NCI-H2171 treated with DMSO at 0.1 percent for 48 hours (cell line): ENCODE measurements at regions not wholly inside any gene's neighbourhood (a gene's known extent, or its start where the extent isn't known, plus 50 kb on each side); places are given as distances from the start of the nearest gene placed in this dataset.
"Not testable (repeated sequence)": the region's sequence is repeated elsewhere in the genome, so short reads cannot be mapped to it uniquely, and the experiment has no call there.

Experiments
- DNase-seq: peaks from one replicate; lab custom pipeline; 2025; lab: John Stamatoyannopoulos, UW

- DNase-seq = no peak
Measured at GRCh38 chr5:90285581-90285980, 124.0 kb downstream of the CETN3 start.

GRCh38 chr5:90284375-90284774 lies 125.2 kb downstream of the CETN3 start:
- no peak for DNase-seq

DNA sequence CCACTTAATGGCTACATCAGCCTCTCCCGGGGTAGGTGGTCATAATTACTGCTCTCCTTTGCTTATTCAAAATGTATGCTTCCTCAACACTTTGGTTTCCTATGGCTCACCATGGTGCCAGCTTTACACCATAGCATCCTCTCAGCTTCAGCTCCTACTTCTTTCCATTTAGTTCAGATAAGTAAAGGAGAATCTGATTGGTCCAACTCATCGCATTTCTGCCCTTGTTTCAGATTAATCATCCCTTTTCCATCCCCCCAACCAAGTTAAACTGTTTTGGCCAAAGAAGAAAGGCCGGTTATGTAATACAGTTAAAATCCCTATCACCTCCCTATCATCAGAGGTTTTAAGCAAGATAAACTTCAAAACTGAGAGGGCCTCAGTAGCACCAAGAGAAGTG lies 130.5 kb downstream of the CETN3 start:
- DNase-seq = no peak

- DNase-seq = no peak
Measured at GRCh38 chr5:90274216-90274615, 135.3 kb downstream of the CETN3 start.

- no peak for DNase-seq
Measured at GRCh38 chr5:90267646-90268045, 141.9 kb downstream of the CETN3 start.

- DNase-seq = no peak
Measured at GRCh38 chr5:90265545-90265857, 144.1 kb downstream of the CETN3 start.

GRCh38 chr5:90264689-90265544 lies 144.6 kb downstream of the CETN3 start:
- DNase-seq = peak; percentile 48

- DNase-seq = no peak
Measured at GRCh38 chr5:90263102-90263820, 146.3 kb downstream of the CETN3 start.

GRCh38 chr5:90251447-90251846 lies 158.1 kb downstream of the CETN3 start:
- DNase-seq = no peak

- no peak for DNase-seq
Measured at GRCh38 chr5:90248640-90249039, 160.9 kb downstream of the CETN3 start.

- not testable (repeated sequence) for DNase-seq
Measured at GRCh38 chr5:90243848-90244247, 165.7 kb downstream of the CETN3 start.

DNA sequence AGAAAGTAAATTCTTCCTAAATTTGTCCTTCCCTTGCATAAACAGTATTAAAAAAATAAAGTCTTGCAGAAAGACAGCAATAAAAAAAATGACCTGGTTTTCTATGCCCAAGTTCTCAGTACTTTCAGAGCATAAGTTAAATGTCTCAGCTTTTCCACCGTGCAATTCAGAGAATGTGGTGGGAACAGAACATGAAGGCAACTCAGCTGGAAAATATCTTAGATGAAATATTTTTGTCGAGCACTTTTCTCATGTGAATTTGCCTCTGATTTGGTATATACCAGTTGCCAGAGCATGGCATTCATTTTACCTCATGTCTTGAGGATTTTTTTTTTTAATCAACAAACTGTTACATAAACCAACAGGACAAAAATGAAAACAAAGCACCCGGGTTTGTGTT lies 176.1 kb downstream of the CETN3 start:
- no peak for DNase-seq

DNA sequence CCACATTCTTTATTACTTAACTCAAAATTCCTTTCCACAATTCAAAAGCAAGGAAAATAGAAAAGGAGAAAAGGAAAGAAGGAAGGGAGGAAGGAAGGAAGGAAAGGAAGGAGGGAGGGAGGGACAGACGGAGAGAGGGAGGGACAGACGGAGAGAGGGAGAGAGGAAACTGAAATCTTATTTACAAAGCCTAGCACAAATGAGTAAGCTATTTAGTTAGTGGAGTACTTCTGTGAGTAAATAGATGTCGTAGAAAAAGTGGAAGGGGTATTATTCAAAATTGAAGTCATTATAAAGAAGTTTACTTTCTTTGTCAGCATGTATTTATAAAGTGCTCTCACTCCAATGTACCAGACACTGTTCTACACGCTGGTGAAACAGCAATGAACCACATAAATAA lies 177.9 kb downstream of the CETN3 start:
- DNase-seq = no peak

DNA sequence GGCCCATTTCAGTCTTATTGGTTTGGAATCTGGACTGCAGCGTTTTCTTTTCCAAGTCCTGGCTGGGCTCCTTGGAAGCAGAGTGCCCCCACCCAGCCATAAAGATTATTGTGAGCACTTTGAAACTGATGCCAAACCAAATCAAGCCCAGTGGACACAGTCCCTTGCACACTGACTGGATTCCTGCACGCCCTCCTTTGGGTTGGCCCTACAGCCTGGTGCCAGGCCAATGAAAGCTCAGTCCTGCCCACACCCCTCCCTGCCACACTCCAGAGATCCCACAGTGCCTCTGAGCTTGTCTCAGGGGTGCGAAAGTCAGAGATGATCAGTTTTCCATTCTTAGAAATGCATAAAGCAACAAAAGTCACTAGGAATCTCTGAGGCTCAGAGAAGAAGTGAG lies 181.9 kb downstream of the CETN3 start:
- DNase-seq = no peak

GRCh38 chr5:90226433-90227099 lies 183.0 kb downstream of the CETN3 start:
- DNase-seq = no peak

DNA sequence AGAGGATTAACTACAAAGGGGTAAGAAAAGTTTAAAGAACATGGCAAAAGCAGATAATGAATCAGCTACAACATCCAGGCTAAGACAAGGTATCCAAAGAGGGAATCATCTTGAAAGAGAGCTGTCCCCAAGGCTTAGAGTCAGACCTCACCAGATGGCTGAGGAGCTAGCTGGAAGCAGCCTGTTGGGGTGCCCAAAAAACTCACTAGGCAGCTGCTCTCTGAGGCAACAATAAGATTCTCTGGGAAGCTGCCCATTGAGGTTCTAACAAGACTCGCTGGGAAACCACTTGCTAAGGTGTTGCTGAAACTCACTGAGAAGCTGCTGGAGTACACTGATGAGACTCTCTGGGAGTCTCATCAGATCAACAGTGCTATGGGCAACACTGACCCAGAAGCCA lies 185.2 kb downstream of the CETN3 start:
- DNase-seq = no peak

GRCh38 chr5:90223756-90224155 lies 185.8 kb downstream of the CETN3 start:
- no peak for DNase-seq

- DNase-seq = no peak
Measured at GRCh38 chr5:90221951-90222350, 187.6 kb downstream of the CETN3 start.

DNA sequence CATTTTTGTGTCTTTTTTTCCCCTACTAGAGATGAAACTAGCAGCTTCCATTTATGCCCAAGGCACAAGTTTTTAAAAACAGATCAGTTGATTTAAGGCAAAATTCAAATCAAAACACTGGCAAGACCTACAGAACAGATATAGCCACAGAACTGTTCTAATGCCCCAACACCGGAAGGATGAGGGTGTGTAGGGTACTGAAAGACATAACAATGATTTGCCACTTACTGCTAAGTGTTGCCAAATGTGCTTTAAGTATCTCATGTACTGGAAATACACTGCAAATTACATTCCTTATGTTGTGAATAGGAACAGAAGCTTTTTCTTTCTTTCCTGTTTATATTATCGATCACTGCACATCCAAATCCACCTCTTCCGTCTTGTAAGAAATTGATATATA lies 189.0 kb downstream of the CETN3 start:
- DNase-seq = no peak

DNA sequence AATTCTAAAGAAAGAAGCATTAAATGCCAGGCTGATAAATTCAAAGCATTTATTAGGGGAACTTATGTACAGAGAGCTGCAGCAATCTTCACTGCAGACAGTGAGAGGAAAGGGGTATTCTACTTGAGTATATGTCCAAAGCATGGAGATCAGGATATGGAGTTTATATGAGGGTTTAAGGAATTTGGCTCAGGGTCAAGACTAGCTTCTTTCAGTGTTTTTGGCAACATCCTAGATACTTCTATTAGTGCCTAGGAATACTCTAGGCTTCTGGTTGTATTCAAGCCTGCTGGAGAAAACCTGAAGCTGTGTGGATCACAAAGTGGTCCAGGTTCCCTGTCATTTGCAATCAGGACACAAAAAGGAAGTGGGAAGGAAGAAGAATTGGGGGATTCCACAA lies 194.6 kb downstream of the CETN3 start:
- no peak for DNase-seq

DNA sequence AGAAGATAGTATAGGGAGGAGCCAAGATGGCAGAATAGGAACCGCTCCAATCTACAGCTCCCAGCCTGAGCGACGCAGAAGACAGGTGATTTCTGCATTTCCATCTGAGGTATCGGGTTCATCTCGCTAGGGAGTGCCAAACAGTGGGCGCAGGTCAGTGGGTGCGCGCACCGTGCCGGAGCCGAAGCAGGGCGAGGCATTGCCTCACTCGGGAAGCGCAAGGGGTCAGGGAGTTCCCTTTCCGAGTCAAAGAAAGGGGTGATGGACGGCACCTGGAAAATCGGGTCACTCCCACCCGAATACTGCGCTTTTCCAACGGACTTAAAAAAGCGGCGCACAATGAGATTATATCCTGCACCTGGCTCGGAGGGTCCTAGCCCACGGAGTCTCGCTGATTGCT lies 201.2 kb downstream of the CETN3 start:
- DNase-seq = not testable (repeated sequence)

DNA sequence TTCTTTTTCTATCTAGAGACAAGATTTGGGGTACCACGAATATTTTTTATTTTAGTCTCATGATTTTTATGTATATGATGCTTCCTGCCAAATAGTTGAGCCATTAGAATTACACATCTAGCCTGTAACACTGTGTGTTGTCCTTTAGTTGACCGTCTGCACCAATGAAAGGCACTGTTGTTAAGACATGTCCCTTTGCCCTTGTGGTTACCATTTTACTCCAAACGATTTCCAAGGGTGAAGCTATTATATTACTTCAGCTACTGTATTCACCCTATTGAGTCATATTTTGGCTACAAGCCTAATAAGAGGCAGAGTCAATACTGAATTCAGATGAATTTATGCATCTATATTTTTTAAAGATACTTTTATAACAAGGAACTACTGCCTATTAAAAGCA lies 207.6 kb downstream of the CETN3 start:
- no peak for DNase-seq

DNA sequence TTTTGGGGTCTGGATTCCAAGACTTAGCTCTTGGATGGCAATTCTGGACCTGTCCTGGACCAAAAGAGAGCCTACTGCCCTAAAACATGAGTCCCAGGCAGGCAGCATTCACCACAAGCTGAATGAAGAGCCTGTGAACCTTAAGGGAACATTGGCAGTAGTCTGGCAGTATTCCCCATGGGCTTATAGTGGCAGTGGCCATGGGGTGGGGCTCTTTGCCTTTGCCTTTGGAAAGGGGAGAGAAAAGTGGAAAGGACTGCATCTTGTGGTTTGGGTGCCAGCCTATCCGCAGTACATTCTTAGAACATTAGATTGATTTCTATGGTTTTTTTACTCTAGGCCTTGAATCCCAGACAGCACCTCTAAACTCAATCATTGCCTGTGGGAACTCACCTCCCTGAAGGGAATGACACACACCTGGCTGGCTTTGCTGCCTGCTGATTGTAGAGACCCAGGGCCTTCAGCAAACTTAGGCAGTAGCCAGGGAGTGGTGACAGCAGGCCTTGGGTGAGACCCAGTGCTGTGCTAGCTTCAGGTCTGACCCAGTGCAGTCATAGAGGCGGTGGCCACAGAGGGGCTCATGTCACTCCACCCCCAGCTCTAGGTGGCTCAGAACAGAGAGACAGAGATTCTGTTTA lies 216.3 kb downstream of the CETN3 start:
- no peak for DNase-seq
